Putamen (tissue), 1 donor: ENCODE measurements at regions not wholly inside any gene's neighbourhood (a gene's known extent, or its start where the extent isn't known, plus 50 kb on each side); places are given as distances from the start of the nearest gene placed in this dataset.
"Not testable (repeated sequence)": the region's sequence is repeated elsewhere in the genome, so short reads cannot be mapped to it uniquely, and the experiment has no call there.

Experiments
- DNase-seq: peaks from one replicate; pipeline ENCODE4 v3.0.0-alpha.2; 2016; ENCODE audit warnings: low spot score

- no peak for DNase-seq
Measured at GRCh38 chr16:14384745-14385144, 245.3 kb downstream of the PARN start.

DNA sequence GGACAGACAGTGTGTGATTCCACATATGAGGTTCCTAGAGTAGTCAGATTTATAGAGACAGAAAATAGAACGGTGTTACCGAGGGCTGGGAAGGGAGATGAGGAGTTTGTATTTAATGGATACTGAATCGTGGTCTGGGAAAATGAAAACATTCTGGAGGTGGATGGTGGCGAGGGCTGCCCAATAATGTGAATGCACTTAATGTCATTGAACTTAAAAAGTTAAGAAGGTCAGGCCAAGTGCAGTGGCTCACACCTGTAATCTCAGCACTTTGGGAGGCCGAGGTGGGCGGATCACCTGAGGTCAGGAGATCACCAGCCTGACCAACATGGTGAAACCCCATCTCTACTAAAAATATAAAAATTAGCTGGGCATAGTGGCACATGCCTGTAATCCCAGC lies 246.2 kb downstream of the PARN start:
- not testable (repeated sequence) for DNase-seq

- DNase-seq = no peak
Measured at GRCh38 chr16:14378689-14379467, 251.2 kb downstream of the PARN start.

GRCh38 chr16:14378131-14378551 lies 251.9 kb downstream of the PARN start:
- DNase-seq = no peak

DNA sequence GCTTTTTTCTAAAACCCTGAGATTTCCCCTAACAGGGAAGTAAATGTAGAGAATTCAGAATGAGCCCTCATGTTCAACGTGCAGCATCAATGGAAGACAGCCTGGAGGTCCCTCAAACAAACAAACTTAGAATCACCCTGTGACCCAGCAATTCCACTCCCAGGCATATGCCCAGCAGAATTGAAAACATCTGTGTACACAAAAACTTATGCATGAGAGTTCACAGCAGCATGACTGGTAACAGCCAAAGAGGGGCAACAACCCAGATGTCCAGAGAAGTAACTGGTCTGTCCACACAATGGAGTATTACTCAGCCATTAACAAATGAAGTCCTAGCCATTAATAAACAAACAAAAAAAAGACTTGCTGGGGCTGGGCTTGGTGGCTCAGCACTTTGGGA lies 252.7 kb downstream of the PARN start:
- DNase-seq = no peak

DNA sequence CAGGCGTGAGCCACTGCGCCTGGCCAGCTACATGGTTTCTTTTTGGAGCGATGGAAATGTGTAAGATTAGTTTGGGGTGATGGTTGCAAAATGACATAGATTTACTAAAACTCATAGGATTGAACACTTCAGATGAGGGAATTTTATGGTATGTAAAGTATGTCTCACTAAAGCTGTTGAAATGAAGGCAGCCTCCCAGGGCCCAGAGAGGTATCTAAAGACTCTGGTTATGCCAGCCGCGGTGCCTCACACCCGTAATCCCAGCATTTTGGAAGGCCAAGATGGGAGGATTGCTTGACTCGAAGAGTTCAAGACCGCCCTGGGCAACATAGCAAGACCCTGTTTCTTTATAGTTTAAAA lies 254.9 kb downstream of the PARN start:
- DNase-seq = no peak

DNA sequence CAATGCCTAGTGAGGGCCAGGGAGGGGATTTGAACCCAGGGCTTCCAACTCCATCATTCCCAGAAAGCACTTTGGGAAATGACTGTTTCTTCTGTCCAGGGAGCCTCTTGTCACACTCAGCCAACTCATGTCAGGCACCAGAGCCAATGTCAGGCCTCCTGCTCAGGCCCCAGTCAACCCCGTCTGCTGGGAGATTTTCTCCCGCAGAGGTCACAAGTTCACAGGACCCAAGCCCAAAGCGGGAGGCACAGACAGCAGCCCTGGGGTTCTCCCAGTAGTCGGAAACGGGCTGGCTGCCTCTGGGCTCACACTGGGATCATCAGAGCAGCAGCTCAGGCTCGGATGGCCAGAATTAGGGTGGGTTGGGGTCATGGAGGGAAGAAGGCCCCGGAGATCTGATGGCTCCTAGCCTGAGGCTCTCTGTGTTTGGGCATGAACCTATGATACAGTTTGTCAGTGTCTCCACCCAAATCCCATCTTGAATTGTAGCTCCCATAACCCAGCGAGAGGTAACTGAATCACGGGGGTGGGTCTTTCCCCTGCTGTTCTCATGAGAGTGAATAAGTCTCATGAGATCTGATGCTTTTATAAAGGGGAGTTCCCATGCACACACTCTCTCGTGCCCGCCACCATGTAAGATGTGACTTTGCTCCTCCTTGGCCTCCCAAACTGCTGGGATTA lies 255.5 kb downstream of the PARN start:
- DNase-seq = no peak

DNA sequence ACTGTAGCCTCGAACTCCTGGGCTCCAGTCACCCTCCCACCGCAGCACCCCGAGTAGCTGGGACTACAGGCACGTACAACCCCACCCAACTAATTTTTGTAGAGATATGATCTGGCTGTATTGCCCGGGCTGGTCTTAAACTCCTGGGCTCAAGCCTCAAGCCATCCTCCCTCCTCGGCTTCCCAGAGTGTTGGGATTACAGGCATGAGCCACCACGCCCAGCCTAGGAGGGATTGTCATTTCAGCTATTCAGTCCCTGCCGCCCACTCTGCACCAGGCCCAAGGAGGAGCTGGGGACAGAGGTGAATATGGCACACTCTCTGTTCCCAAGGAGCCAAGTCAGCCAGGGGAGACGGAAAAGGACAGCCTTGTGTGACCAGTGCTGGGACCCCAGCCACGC lies 256.2 kb downstream of the PARN start:
- no peak for DNase-seq

DNA sequence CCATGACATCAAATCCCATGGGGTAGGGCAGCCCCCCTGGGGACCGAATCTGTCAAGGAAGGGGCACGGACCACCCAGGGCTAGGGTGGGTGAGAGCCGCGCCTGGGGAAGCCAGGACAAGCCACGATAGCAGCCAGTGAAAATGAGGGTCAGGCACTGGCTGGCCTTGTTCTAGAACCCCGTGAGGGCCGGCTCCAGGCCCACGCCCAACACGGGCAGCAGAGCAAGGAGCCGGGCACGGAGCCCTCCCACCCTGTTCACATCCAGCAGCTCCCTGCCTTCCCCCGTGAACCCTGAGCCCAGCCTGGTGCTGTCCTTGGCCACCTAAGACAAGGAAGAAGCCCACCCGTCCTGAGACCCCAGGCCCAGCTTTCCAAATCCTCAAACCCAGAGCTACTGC lies 256.7 kb downstream of the PARN start:
- no peak for DNase-seq

DNA sequence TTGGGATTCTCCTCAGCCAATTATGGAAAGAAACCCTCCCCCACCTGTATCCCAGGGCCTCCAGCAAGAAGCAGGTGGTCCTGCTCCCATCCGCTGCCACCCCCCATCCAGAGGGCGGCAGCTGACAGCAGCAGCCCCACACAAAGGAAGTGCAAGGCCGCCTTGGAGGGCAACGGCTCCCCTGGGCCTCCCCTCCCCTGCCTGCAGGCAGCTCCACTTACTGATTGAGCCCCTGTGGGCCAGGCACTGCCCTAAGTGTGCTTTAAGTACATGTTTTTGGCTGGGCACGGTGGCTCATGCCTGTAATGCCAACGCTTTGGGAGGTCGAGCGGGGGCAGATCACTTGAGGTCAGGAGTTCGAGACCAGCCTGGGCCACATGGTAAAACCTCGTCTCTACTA lies 257.6 kb downstream of the PARN start:
- DNase-seq = no peak

DNA sequence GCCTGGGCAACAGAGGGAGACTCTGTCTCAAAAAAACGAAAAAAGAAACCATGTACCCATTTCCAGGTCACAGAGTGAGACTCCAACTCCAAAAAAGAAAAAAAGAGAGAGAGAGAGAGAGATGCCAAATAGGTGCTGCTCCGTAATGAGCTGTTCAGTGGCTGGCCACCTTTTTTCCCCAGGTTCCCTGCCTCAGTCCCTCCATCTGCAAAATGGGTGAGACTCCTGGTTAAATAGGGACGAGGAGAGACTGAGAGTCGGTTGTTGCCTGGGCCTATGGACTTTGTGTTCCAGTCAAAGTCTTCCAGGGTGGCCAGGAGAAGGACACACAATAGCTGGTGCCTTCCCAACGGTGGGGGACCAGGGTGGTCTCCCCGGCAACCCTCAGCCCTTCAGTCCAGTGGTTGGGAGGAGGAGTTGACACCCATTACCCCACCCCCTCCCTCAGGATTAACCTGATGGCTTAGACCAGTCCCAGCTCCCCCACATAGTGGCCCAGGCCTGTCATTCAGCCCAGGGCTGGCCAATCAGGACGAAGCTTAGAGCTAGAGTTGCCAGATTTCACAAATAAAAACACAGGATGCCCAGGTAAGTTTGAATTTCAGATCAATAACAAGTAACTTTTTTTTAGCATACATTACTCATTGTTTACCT lies 258.2 kb downstream of the PARN start:
- no peak for DNase-seq

DNA sequence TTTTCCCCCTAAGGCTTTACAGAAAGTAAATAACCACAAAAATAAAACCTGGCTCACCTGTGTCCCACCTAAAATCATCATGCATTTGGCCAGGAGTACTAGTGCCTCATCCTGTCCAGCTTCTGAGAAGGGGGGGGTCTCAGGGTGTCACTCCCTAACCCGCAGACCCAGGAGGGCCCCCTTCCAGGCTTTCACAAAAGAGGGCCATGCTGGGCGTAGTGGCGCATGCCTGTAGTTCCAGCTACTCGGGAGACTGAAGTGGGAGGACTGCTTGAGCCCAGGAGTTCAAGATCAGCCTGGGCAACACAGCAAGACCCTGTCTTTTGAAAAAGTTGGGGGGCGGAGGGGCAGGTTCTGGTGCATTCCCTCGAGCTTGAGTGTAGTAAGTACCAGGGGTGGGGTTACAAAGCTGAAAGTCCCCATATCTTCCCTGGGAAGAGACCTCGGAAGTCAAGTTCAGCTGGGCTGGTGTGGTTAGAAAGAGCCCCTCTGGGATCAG lies 259.3 kb downstream of the PARN start:
- DNase-seq = no peak

DNA sequence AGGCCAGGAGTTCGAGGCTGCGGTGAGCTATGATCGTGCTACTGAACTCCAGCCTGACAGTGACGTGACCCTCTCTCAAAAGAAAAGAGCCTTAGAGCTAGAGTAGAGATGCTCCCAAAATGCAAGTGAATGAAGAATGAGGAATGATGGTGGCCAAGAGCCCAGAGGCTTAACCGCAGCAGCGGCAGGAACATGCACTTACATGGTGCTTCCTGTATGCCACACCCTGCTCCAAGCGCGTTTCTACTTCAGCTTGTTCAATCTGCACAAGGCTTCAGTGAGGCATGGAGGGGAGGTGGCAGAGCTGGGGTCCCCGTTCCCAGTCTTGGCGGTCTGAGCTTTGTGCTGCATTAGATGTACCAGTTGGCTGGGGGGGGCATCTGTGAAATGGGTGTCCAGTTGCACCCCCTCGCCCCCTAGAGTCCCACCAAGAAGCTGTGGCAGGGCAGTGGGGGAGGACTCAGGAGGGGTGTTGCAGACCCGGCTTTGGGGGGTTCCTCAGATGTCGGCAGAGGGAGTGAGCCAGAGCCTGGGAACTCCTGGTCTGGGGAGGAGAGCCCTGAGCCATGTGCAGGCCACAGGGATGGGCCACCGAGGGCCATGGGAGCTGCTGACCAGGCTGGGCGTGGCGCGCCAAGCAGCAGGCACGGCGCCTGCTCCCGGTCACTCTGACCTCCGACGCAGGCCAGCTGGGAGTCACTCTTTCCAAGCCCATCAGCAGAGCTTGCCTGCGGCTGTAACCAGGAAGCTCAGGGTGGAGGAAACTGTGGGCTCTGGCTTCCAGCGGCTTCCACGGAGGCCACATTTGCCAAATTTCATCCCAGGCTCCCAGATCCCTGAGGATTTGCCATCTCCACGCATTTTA lies 260.1 kb downstream of the PARN start:
- DNase-seq = no peak

DNA sequence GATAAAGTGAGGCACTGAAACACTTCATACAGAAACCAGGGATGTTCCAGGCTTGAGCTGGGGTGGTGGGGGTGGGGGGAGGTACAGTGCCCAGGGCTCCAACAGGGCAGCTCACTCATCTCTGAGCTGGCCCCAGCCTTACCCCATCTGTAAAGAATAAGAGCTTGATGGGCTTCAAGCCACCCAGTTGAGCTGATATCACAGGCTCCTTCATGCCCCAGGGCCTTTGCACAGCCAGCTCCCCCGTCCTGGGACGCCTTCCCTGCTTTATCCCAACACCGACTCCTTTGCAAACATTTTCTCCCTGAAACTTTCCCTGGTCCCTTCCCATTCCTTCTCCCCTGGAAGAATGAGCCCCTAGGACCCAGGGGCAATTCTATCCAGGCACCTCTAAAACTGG lies 261.7 kb downstream of the PARN start:
- DNase-seq = no peak

DNA sequence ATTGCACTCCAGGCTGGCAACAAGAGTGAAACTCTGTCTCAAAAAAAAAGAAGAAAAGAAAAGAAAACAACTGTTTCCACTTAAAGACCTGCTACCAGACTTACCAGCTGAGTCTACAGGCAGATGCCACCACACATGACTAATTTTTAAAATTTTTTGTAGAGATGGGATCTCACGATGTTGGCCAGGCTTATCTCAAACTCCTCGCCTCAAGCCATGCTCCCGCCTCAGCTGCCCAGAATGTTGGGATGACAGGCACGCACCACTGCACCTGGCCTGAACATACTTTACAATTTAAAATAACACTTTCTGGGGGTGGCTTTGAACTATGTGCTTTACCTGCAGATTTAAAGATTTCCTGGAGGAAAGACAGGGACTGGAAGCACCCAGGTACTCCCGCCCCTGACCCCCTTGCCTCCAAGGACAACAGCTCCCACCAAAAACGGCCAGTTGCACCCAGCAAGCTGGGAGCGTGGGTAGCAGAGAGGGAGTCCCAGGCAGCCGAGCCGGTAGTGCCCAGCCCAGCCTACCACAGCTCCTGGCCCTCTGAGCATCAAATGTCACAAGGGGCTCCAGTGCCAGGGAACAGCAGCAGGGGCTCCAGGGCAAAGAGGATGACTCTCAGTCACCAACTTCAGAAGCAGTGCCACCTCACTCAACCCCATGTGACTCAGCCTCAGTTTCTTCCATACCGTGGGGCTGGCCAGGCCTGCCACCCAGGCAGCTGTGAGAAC lies 262.9 kb downstream of the PARN start:
- DNase-seq = no peak

DNA sequence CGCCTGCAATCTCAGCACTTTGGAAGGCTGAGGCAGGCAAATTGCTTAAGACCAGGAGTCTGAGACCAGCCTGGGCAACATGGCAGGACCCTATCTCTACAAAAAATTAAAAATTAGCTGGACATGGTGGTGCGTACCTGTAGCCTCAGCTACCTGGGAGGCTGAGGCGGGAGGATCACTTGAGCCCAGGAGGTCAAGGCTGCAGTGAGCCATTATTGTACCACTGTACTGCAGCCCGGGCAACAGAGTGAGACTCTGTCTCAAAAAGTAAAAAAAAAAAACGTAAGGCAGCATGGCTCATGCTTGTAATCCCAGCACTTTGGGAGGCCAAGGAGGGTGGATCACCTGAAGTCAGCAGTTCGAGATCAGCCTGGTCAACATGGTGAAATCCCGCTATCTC lies 263.6 kb downstream of the PARN start:
- no peak for DNase-seq

GRCh38 chr16:14365200-14365851 lies 264.7 kb downstream of the PARN start:
- no peak for DNase-seq

DNA sequence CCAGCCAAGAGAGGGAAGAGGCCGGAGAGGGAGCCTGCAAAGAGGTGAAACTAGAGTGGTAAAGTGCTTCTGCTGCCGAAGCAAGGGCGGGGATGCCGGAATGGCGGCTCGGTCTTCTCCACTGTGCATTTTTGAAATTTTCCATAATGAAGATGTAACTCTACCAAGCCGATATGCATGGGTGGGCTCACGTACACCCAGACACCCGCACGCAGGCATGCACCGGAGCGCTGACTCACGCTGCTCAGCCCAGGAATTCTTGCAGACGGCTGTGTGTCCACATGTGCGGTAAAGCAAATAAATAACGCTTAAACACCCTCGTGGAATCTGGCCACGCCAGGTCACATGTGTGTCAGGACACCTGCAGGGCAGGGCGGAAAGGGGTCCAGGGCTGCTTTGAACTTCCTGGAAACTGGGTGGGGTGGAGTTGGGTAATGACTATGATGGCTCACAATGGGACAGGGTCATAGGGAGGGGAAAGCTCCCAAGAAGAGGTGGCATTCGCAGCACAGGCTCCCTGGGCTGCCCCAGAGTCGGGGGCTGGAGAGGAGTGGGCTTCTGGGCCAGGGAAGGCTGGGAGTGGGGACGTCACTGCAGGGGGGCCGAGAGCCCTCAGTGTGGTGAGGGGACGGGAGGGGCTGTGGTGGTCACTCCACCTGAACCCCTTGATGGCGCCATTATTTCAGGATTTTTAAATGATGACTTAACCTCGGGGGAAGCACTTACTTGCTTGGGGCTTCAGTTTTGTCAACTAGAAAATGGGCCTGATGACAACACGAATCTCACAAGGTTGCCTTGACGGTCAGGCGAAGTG lies 265.5 kb downstream of the PARN start:
- no peak for DNase-seq

- DNase-seq = no peak
Measured at GRCh38 chr16:14364112-14364385, 266.0 kb downstream of the PARN start.

- DNase-seq = no peak
Measured at GRCh38 chr16:14362774-14363371, 267.2 kb downstream of the PARN start.
